HepG2 (cell line): ENCODE measurements at regions not wholly inside any gene's neighbourhood (a gene's known extent, or its start where the extent isn't known, plus 50 kb on each side); places are given as distances from the start of the nearest gene placed in this dataset.

ENCODE experiments used
- ATAC-seq: fragments of 200-7000 bp; cut with Tn5 transposase; 3 replicates; pipeline ENCODE4 v1.9.1; 2020; ENCODE audit warnings: mild to moderate bottlenecking, moderate library complexity
- BruUV-seq: library from RNA; stranded (reverse); fragments of 400-500 nt; replicated peaks from 2 replicates; lab custom pipeline; 2021; lab: Mats Ljungman, UMichigan
- CTCF ChIA-PET: fragments of 300-600 bp; formaldehyde crosslinking; extraction: SDS; loops from one replicate; lab custom pipeline; 2021; ENCODE audit warnings: low total read pairs, inconsistent platforms, low intra/inter-chr PET ratio; lab: Yijun Ruan, JAX
- POLR2A ChIA-PET: fragments of 350-600 bp; sonication (Branson Sonifier 250); formaldehyde crosslinking; loops from one replicate; lab custom pipeline; 2020; ENCODE audit warnings: antibody characterized with exemption, inconsistent platforms; lab: Yijun Ruan, JAX
- DNase-seq: peaks from one replicate; pipeline ENCODE4 v3.0.0-alpha.2; 2015; ENCODE audit warnings: low spot score
- FAIRE-seq: peaks from 3 replicates; lab custom pipeline; 2011; peaks lifted over from hg19 to GRCh38; lab: Jason Lieb, UNC
- H2AFZ ChIP-seq: one replicate; pipeline ENCODE4 v1.6.1; 2011; ENCODE audit warnings: low read length, inconsistent platforms
- H3K27ac ChIP-seq: fragments of 300-600 bp; 3 replicates; pipeline ENCODE4 v1.8.0; 2011; ENCODE audit warnings: mixed run types, mild to moderate bottlenecking, mixed read lengths, low read length, inconsistent platforms; ENCODE audit not compliant: insufficient read depth; ENCODE audit errors: extremely low read length
- H3K27me3 ChIP-seq, 2 experiments: fragments of 200-600 bp in 1 of 2; 2 replicates in 1 of 2; 3 replicates in 1 of 2; pipeline versions ENCODE4 v1.6.0 to v1.8.0; 2011; ENCODE audit warnings: low read length in 2 of 2, mild to moderate bottlenecking in 2 of 2, moderate library complexity in 2 of 2, inconsistent platforms in 1 of 2; ENCODE audit not compliant: insufficient read depth in 2 of 2, control insufficient read depth in 1 of 2
- H3K36me3 ChIP-seq, 2 experiments: fragments of 200-600 bp in 1 of 2; replicated peaks in 1 of 2; 2 replicates in 1 of 2; 3 replicates in 1 of 2; pipeline versions ENCODE4 v1.5.1 to v1.8.0; 2011; ENCODE audit warnings: low read length in 2 of 2, inconsistent platforms in 1 of 2; ENCODE audit not compliant: insufficient read depth in 2 of 2, control insufficient read depth in 1 of 2
- H3K4me1 ChIP-seq: 2 replicates; pipeline ENCODE4 v1.5.1; 2012; ENCODE audit warnings: low read length, inconsistent platforms; ENCODE audit not compliant: insufficient read depth
- H3K4me2 ChIP-seq: 2 replicates; pipeline ENCODE4 v1.6.0; 2011; ENCODE audit warnings: low read depth, low read length, inconsistent platforms
- H3K4me3 ChIP-seq, 3 experiments: fragments of 200-600 bp in 1 of 3; sonication (generic), shearing (Covaris generic) in 1 of 3; replicated peaks in 1 of 3; 2 replicates each; pipeline ENCODE4 v1.5.1; 2011 to 2016; ENCODE audit warnings: low read length in 3 of 3, inconsistent platforms in 2 of 3, low read depth in 2 of 3, mild to moderate bottlenecking in 2 of 3, control low read depth in 1 of 3, mixed read lengths in 1 of 3; ENCODE audit not compliant: insufficient read depth in 1 of 3
- H3K79me2 ChIP-seq: one replicate; pipeline ENCODE4 v1.6.1; 2011; ENCODE audit warnings: low read length, inconsistent platforms; ENCODE audit not compliant: insufficient read depth
- H3K9ac ChIP-seq: 2 replicates; pipeline ENCODE4 v1.6.0; 2011; ENCODE audit warnings: mild to moderate bottlenecking, low read depth, low read length, inconsistent platforms; ENCODE audit not compliant: insufficient read depth
- H3K9me3 ChIP-seq: 2 replicates; pipeline ENCODE4 v1.5.1; 2012; ENCODE audit warnings: mild to moderate bottlenecking, low read length
- H4K20me1 ChIP-seq: 2 replicates; pipeline ENCODE4 v1.6.0; 2011; ENCODE audit warnings: inconsistent platforms, mild to moderate bottlenecking, low read length, moderate library complexity; ENCODE audit not compliant: insufficient read depth
- EED ChIP-seq: sonication (generic); formaldehyde crosslinking; IDR thresholded peaks from 2 replicates; pipeline ENCODE4 v1.5.0; 2020; ENCODE audit warnings: mild to moderate bottlenecking, missing genetic modification reagents
- KLF11 ChIP-seq: IDR thresholded peaks from 2 replicates; pipeline ENCODE4 v1.6.1; 2016; ENCODE audit warnings: missing compliant biosample characterization
- PHF8 ChIP-seq: sonication (generic); formaldehyde crosslinking; IDR thresholded peaks from 2 replicates; pipeline ENCODE4 v1.5.0; 2020; ENCODE audit warnings: missing genetic modification reagents
- RARA ChIP-seq: IDR thresholded peaks from 2 replicates; pipeline ENCODE4 v1.6.1; 2016; ENCODE audit warnings: missing genetic modification reagents, missing compliant biosample characterization
- ZBTB3 ChIP-seq: sonication (generic); formaldehyde crosslinking; IDR thresholded peaks from 2 replicates; pipeline ENCODE4 v1.4.0; 2020; ENCODE audit warnings: low read depth, mild to moderate bottlenecking, moderate library complexity, missing genetic modification reagents, borderline replicate concordance
- ZMYM2 ChIP-seq: sonication (generic); formaldehyde crosslinking; IDR thresholded peaks from 2 replicates; pipeline ENCODE4 v1.8.0; 2022; ENCODE audit warnings: mild to moderate bottlenecking, missing genetic modification reagents
- ZNF101 ChIP-seq: sonication (generic); formaldehyde crosslinking; IDR thresholded peaks from 2 replicates; pipeline ENCODE4 v1.4.0; 2020; ENCODE audit warnings: mild to moderate bottlenecking, low read depth, missing genetic modification reagents, borderline replicate concordance
- ZNF205 ChIP-seq: IDR thresholded peaks from 2 replicates; pipeline ENCODE4 v1.6.1; 2018; ENCODE audit warnings: missing biosample characterization, missing genetic modification reagents
- ZNF292 ChIP-seq: sonication (generic); formaldehyde crosslinking; IDR thresholded peaks from 2 replicates; pipeline ENCODE4 v1.8.1; 2022; ENCODE audit warnings: mild to moderate bottlenecking, low read depth, missing genetic modification reagents, borderline replicate concordance
- ZNF451 ChIP-seq: sonication (generic); formaldehyde crosslinking; IDR thresholded peaks from 2 replicates; pipeline ENCODE4 v1.5.0; 2020; ENCODE audit warnings: mild to moderate bottlenecking, missing genetic modification reagents
- ZNF510 ChIP-seq: sonication (generic); formaldehyde crosslinking; IDR thresholded peaks from 2 replicates; pipeline ENCODE4 v1.4.0; 2020; ENCODE audit warnings: low read depth, mild to moderate bottlenecking, missing genetic modification reagents
- ZNF550 ChIP-seq: sonication (generic); formaldehyde crosslinking; IDR thresholded peaks from 2 replicates; pipeline ENCODE4 v1.4.0; 2020; ENCODE audit warnings: mild to moderate bottlenecking, missing genetic modification reagents, borderline replicate concordance
- ZNF572 ChIP-seq: sonication (generic); formaldehyde crosslinking; IDR thresholded peaks from 2 replicates; pipeline ENCODE4 v1.5.1; 2020; ENCODE audit warnings: mild to moderate bottlenecking, missing genetic modification reagents
- ZNF687 ChIP-seq: sonication (generic); formaldehyde crosslinking; IDR thresholded peaks from 2 replicates; pipeline ENCODE4 v1.5.1; 2020; ENCODE audit warnings: mild to moderate bottlenecking, missing genetic modification reagents, moderate library complexity
- ZNF749 ChIP-seq: sonication (generic); formaldehyde crosslinking; IDR thresholded peaks from 2 replicates; pipeline ENCODE4 v1.8.0; 2022; ENCODE audit warnings: mild to moderate bottlenecking, missing genetic modification reagents, moderate library complexity, borderline replicate concordance
- WGBS: methylation state at CpG from one replicate; pipeline ENCODE4 v1.1.6; 2017; ENCODE audit warnings: low lambda C conversion rate; 5-methylcytosine and 5-hydroxymethylcytosine counted together
- in situ Hi-C: cut with HindIII; loops from 2 replicates; pipeline ENCODE4 v1.10.0; 2017; ENCODE audit warnings: low pct_unique_long_range_greater_than_20kb; ENCODE audit not compliant: extremely low pct_ligation_motif_present
- intact Hi-C: fragments of 100-400 bp; cut with micrococcal nuclease; formaldehyde crosslinking; loops from one replicate; pipeline ENCODE4 v1.10.0; 2022; ENCODE audit not compliant: unreplicated experiment

DNA sequence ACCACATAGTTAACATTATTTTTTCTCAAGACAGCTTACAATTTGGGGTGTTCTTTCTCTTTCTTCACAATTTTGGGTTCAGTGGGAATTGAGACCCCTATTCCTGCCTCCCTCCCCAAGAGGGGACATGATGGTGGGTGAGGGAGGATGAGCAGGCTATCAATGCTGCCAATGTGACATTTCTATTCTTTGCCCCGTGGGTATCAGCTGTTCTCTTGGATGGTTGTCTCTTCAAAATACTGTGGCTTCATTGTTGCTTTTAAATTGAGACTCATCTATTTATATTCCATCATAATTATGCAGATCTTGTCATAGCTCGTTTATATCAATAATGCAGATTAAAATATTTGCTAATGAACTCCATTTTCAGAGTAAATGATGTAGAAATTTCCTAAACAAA is 56.5 kb upstream of the ANO4 start:
- no TSS peak for BruUV-seq
- H3K36me3 ChIP-seq = no peaks in the 10 kb centered on the region
- WGBS = 4% methylated on average over 2 of the region's 2 CpGs
- POLR2A ChIA-PET = no interaction called here
- H2AFZ ChIP-seq = no peak overlapping the region
- intact Hi-C loops = loop anchor here (5.0 kb wide), 1 partner anchor 506 kb away; no protein-coding TSS in a partner anchor
- no peaks in the 10 kb centered on the region for H4K20me1 ChIP-seq
- TF ChIP-seq ZBTB3 (CRISPR knock-in tag) (no peak), ZNF101 (CRISPR knock-in tag) (no peak), RARA (CRISPR knock-in tag) (no peak), ZNF451 (CRISPR knock-in tag) (no peak), KLF11 (CRISPR knock-in tag) (no peak), ZNF510 (CRISPR knock-in tag) (no peak), ZNF205 (no peak), ZNF550 (CRISPR knock-in tag) (no peak), ZNF572 (no peak), ZNF749 (CRISPR knock-in tag) (no peak), ZNF292 (CRISPR knock-in tag) (no peak), ZMYM2 (no peak), ZNF687 (no peak), PHF8 (CRISPR knock-in tag) (no peak), EED (no peak)
- TF ChIP-seq, all 625 proteins: peak for 0
- no peaks in the 10 kb centered on the region for H3K79me2 ChIP-seq
- no peaks in the 10 kb centered on the region for H3K27me3 ChIP-seq
- no peaks in the 10 kb centered on the region for H3K9me3 ChIP-seq
- CTCF ChIA-PET = no interaction called here
- ATAC-seq (no peak), FAIRE-seq (no peak), DNase-seq (no peak)
- in situ Hi-C loops = loop anchor here (10.0 kb wide), 1 partner anchor 383 kb away; the partner anchor contains the start of gene SLC17A8
- H3K4me3 ChIP-seq = no peak overlapping the region
- H3K4me2 ChIP-seq = no peak overlapping the region
- H3K4me1 ChIP-seq = no peaks in the 10 kb centered on the region
- no peak overlapping the region for H3K27ac ChIP-seq
- no peak overlapping the region for H3K9ac ChIP-seq
